ENCODE measurements at regions not wholly inside any gene's neighbourhood (a gene's known extent, or its start where the extent isn't known, plus 50 kb on each side); places are given as distances from the start of the nearest gene placed in this dataset.

- TF ChIP-seq CTCF (IDR thresholded peaks at IDR 0.05) (no peak), POLR2A (IDR thresholded peaks at IDR 0.05) (no peak)
Observed at GRCh38 chr4:125382995-125383394, 68.2 kb downstream of the FAT4 start.
